HCT116 (cell line): ENCODE measurements at regions not wholly inside any gene's neighbourhood (a gene's known extent, or its start where the extent isn't known, plus 50 kb on each side); places are given as distances from the start of the nearest gene placed in this dataset.

ENCODE experiments used
- ATAC-seq: fragments of 200-7000 bp; cut with Tn5 transposase; 2 replicates; pipeline ENCODE4 v1.9.1; 2020; ENCODE audit warnings: mild to moderate bottlenecking, moderate library complexity
- BruUV-seq: library from RNA; stranded (reverse); fragments of 400-500 nt; replicated peaks from 2 replicates; lab custom pipeline; 2021; lab: Mats Ljungman, UMichigan
- CTCF ChIA-PET: fragments of 300-600 bp; sonication (Branson Sonifier 250); formaldehyde crosslinking; loops from one replicate; lab custom pipeline; 2021; ENCODE audit warnings: antibody characterized with exemption; lab: Charles Lee
- POLR2A ChIA-PET: fragments of 300-600, 350-600 bp; sonication (Branson Sonifier 250); formaldehyde crosslinking; loops from one replicate; lab custom pipeline; 2021; ENCODE audit warnings: antibody characterized with exemption; lab: Charles Lee
- RAD21 ChIA-PET, 2 experiments: fragments of 300-600 bp; sonication (Branson Sonifier 250); formaldehyde crosslinking; loops; one replicate each; lab custom pipeline; 2023; ENCODE audit warnings: low total read pairs in 2 of 2; ENCODE audit not compliant: uncharacterized antibody in 2 of 2, unreplicated experiment in 2 of 2, low non-redundant PET in 1 of 2; lab: Charles Lee
- DNase-seq: peaks from one replicate; pipeline ENCODE4 v3.0.0-alpha.2; 2010; ENCODE audit warnings: low read depth, low spot score
- H2AFZ ChIP-seq: fragments of 200-600 bp; shearing (Covaris generic), sonication (generic); 2 replicates; pipeline ENCODE4 v1.6.1; 2017; ENCODE audit warnings: low read depth, mixed run types, mixed read lengths, antibody characterized with exemption, low read length; ENCODE audit not compliant: poor library complexity, severe bottlenecking
- H3K27ac ChIP-seq: 2 replicates; pipeline ENCODE4 v1.5.1; 2012; ENCODE audit warnings: low read depth, low read length
- H3K27me3 ChIP-seq: fragments of 200-600 bp; sonication (generic); 2 replicates; pipeline ENCODE4 v1.6.1; 2016; ENCODE audit warnings: mixed run types, low read length, mixed read lengths; ENCODE audit not compliant: insufficient read depth
- H3K36me3 ChIP-seq, 2 experiments: fragments of 200-500 bp in 1 of 2; fragments of 200-600 bp in 1 of 2; sonication (Bioruptor generic) in 1 of 2; sonication (generic) in 1 of 2; 2 replicates each; pipeline versions ENCODE4 v1.5.1 to v1.6.1; 2014 to 2016; ENCODE audit warnings: low read length in 2 of 2, inconsistent platforms in 1 of 2, mixed read lengths in 1 of 2, mixed run types in 1 of 2; ENCODE audit not compliant: insufficient read depth in 2 of 2, control insufficient read depth in 1 of 2
- H3K4me1 ChIP-seq, 2 experiments: fragments of 200-600 bp in 1 of 2; sonication (generic) in 1 of 2; 2 replicates each; pipeline versions ENCODE4 v1.5.1 to v1.6.1; 2012 to 2017; ENCODE audit warnings: low read length in 2 of 2, inconsistent platforms in 1 of 2, mild to moderate bottlenecking in 1 of 2, mixed read lengths in 1 of 2, mixed run types in 1 of 2, moderate library complexity in 1 of 2; ENCODE audit not compliant: insufficient read depth in 2 of 2, control insufficient read depth in 1 of 2
- H3K4me2 ChIP-seq: fragments of 200-600 bp; sonication (generic); 2 replicates; pipeline ENCODE4 v1.6.1; 2017; ENCODE audit warnings: mixed run types, low read length, mixed read lengths
- H3K4me3 ChIP-seq, 2 experiments: fragments of 200-600 bp in 1 of 2; sonication (generic) in 1 of 2; replicated peaks in 1 of 2; 2 replicates each; pipeline ENCODE4 v1.5.1; 2011 to 2016; ENCODE audit warnings: low read length in 2 of 2, control low read depth in 1 of 2, low read depth in 1 of 2, mild to moderate bottlenecking in 1 of 2, mixed read lengths in 1 of 2, mixed run types in 1 of 2
- H3K79me2 ChIP-seq: fragments of 200-600 bp; sonication (generic); 2 replicates; pipeline ENCODE4 v1.6.1; 2017; ENCODE audit warnings: mild to moderate bottlenecking, mixed run types, low read length, moderate library complexity, mixed read lengths; ENCODE audit not compliant: insufficient read depth
- H3K9ac ChIP-seq: fragments of 200-600 bp; sonication (generic); 2 replicates; pipeline ENCODE4 v1.6.1; 2016; ENCODE audit warnings: low read length, mixed read lengths
- H3K9me2 ChIP-seq: fragments of 200-600 bp; sonication (generic), shearing (Covaris generic); 2 replicates; pipeline ENCODE4 v1.6.1; 2017; ENCODE audit warnings: mixed run types, mild to moderate bottlenecking, moderate library complexity; ENCODE audit not compliant: insufficient read depth
- H3K9me3 ChIP-seq, 2 experiments: fragments of 200-500 bp in 1 of 2; fragments of 200-600 bp in 1 of 2; sonication (Bioruptor generic) in 1 of 2; sonication (generic) in 1 of 2; 2 replicates each; pipeline ENCODE4 v1.6.1; 2014 to 2017; ENCODE audit warnings: low read length in 2 of 2, mixed read lengths in 2 of 2, inconsistent platforms in 1 of 2, low read depth in 1 of 2, mild to moderate bottlenecking in 1 of 2, mixed run types in 1 of 2, moderate library complexity in 1 of 2; ENCODE audit not compliant: control insufficient read depth in 1 of 2, insufficient read depth in 1 of 2
- H4K20me1 ChIP-seq: fragments of 200-600 bp; sonication (generic), shearing (Covaris generic); 2 replicates; pipeline ENCODE4 v1.6.1; 2017; ENCODE audit warnings: mixed run types, mild to moderate bottlenecking, moderate library complexity; ENCODE audit not compliant: insufficient read depth
- ATF3 ChIP-seq: IDR thresholded peaks from 2 replicates; pipeline ENCODE4 v1.6.1; 2012
- CBX3 ChIP-seq: IDR thresholded peaks from 2 replicates; pipeline ENCODE4 v1.6.1; 2012; ENCODE audit warnings: low read depth
- CEBPB ChIP-seq: IDR thresholded peaks from 2 replicates; pipeline ENCODE4 v1.6.1; 2012; ENCODE audit warnings: low read depth
- CTCF ChIP-seq, 3 experiments: fragments of 200-600 bp in 1 of 3; sonication (generic) in 1 of 3; IDR thresholded peaks in 2 of 3; conservative IDR thresholded peaks in 1 of 3; 2 replicates each; pipeline ENCODE4 v1.5.1; 2012 to 2017; ENCODE audit warnings: low read depth in 2 of 3, low read length in 2 of 3, antibody characterized with exemption in 1 of 3, borderline replicate concordance in 1 of 3, control low read depth in 1 of 3, mild to moderate bottlenecking in 1 of 3, mixed read lengths in 1 of 3, mixed run types in 1 of 3, moderate library complexity in 1 of 3; ENCODE audit not compliant: insufficient read depth in 1 of 3
- EZH2 ChIP-seq: fragments of 200-600 bp; sonication (generic); IDR thresholded peaks from 2 replicates; pipeline ENCODE4 v1.6.1; 2017; ENCODE audit warnings: antibody characterized with exemption, mixed run types
- FOSL1 ChIP-seq: IDR thresholded peaks from 2 replicates; pipeline ENCODE4 v1.6.1; 2012; ENCODE audit warnings: low read depth
- JUND ChIP-seq: IDR thresholded peaks from 2 replicates; pipeline ENCODE4 v1.6.1; 2012
- RAD21 ChIP-seq: IDR thresholded peaks from 2 replicates; pipeline ENCODE4 v1.6.1; 2012; ENCODE audit warnings: low read depth, mild to moderate bottlenecking
- REST ChIP-seq: IDR thresholded peaks from 2 replicates; pipeline ENCODE4 v1.6.1; 2012; ENCODE audit warnings: low read depth
- TCF7L2 ChIP-seq: IDR thresholded peaks from 2 replicates; pipeline ENCODE4 v1.7.0; 2011; ENCODE audit warnings: borderline replicate concordance, inconsistent platforms; ENCODE audit not compliant: insufficient read depth, insufficient read length; ENCODE audit errors: extremely low read depth
- intact Hi-C: fragments of 100-400 bp; cut with micrococcal nuclease; formaldehyde crosslinking; loops from 2 replicates; pipeline ENCODE4 v1.10.0; 2022
- TF ChIP-seq, protein P1 (sequence below): IDR thresholded peaks from 2 replicates; pipeline ENCODE4 v1.6.1; 2011; ENCODE audit warnings: mild to moderate bottlenecking, low read length, moderate library complexity; ENCODE audit not compliant: insufficient replicate concordance; ENCODE audit errors: extremely low read depth

GRCh38 chr7:80981405-80981804 lies 62.6 kb upstream of the SEMA3C start:
- ChIA-PET RAD21 (no interaction called here), POLR2A (no interaction called here), CTCF (no interaction called here)
- ATAC-seq (peak; percentile 50; the same call in 1 of the 2 replicates), DNase-seq (no peak)
- Histone ChIP-seq H3K27ac (no peak overlapping the region), H3K4me3 (no peak overlapping the region), H3K27me3 (no peaks in the 10 kb centered on the region), H3K4me2 (no peak overlapping the region), H2AFZ (peak overlapping the region; percentile 64), H3K9me3 (no peaks in the 10 kb centered on the region), H4K20me1 (no peaks in the 10 kb centered on the region), H3K4me1 (no peaks in the 10 kb centered on the region), H3K9me2 (no peaks in the 10 kb centered on the region), H3K36me3 (no peaks in the 10 kb centered on the region), H3K9ac (no peak overlapping the region), H3K79me2 (no peaks in the 10 kb centered on the region)
- no TSS peak for BruUV-seq
- TF ChIP-seq, protein P1, sequence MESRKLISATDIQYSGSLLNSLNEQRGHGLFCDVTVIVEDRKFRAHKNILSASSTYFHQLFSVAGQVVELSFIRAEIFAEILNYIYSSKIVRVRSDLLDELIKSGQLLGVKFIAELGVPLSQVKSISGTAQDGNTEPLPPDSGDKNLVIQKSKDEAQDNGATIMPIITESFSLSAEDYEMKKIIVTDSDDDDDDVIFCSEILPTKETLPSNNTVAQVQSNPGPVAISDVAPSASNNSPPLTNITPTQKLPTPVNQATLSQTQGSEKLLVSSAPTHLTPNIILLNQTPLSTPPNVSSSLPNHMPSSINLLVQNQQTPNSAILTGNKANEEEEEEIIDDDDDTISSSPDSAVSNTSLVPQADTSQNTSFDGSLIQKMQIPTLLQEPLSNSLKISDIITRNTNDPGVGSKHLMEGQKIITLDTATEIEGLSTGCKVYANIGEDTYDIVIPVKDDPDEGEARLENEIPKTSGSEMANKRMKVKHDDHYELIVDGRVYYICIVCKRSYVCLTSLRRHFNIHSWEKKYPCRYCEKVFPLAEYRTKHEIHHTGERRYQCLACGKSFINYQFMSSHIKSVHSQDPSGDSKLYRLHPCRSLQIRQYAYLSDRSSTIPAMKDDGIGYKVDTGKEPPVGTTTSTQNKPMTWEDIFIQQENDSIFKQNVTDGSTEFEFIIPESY = no peak
- no peak for TF ChIP-seq ATF3
- no peak for TF ChIP-seq CEBPB
- no peak for TF ChIP-seq RAD21
- TF ChIP-seq EZH2 = no peak
- no peak for TF ChIP-seq CBX3
- no peak for TF ChIP-seq CTCF (IDR thresholded peaks at IDR 0.05 in 2 of 3, conservative IDR thresholded peaks at IDR 0.05 in 1 of 3; ENCODE audit: borderline replicate concordance in 1 of 3, insufficient read depth in 1 of 3, low read depth in 2 of 3, low read length in 2 of 3)
- no peak for TF ChIP-seq REST
- TF ChIP-seq TCF7L2 = no peak
- no peak for TF ChIP-seq JUND
- TF ChIP-seq FOSL1 = no peak
- intact Hi-C loops = no loop called here
